ENCODE measurements at regions not wholly inside any gene's neighbourhood (a gene's known extent, or its start where the extent isn't known, plus 50 kb on each side); places are given as distances from the start of the nearest gene placed in this dataset.

DNA sequence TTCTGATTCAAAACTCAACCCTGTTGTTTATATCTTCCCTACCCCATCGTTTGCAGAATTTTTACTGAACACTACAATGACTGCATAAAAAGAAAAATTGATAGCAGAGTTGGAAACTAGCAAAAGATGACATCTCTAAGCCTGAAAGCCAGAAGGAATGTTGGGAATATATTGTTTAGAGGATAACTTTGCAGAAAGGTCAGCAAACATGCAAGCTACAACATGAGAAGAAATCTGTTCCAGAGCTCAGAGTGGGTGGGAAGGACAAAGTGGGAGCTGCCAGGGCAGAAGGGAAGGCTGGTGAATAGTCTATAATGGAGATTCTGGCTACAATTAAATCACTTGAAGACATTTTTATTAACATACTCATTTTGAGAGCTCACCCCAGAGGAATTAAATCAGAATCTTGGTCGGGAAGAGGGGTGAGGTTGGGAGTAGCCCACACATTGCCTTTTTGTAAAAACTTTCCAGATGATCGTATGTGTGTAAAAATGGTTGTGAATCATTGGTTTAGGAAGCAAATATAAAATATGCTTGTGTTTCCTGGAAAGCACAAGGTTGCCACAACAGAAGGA, 574.8 kb downstream of the FLRT2 start:
- TF ChIP-seq, protein P1, sequence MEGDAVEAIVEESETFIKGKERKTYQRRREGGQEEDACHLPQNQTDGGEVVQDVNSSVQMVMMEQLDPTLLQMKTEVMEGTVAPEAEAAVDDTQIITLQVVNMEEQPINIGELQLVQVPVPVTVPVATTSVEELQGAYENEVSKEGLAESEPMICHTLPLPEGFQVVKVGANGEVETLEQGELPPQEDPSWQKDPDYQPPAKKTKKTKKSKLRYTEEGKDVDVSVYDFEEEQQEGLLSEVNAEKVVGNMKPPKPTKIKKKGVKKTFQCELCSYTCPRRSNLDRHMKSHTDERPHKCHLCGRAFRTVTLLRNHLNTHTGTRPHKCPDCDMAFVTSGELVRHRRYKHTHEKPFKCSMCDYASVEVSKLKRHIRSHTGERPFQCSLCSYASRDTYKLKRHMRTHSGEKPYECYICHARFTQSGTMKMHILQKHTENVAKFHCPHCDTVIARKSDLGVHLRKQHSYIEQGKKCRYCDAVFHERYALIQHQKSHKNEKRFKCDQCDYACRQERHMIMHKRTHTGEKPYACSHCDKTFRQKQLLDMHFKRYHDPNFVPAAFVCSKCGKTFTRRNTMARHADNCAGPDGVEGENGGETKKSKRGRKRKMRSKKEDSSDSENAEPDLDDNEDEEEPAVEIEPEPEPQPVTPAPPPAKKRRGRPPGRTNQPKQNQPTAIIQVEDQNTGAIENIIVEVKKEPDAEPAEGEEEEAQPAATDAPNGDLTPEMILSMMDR (conservative IDR thresholded peaks at IDR 0.05; ENCODE audit: low read depth, low read length), result no peak
- TF ChIP-seq EZH2 (IDR thresholded peaks at IDR 0.05; ENCODE audit: borderline replicate concordance, low read depth, low read length, poor library complexity, severe bottlenecking), result no peak
